Upper lobe of left lung (tissue), 6 donors: ENCODE measurements at regions not wholly inside any gene's neighbourhood (a gene's known extent, or its start where the extent isn't known, plus 50 kb on each side); places are given as distances from the start of the nearest gene placed in this dataset.

Source experiments
- ATAC-seq, 2 donors: fragments of 200-7000 bp; cut with Tn5 transposase; one replicate each; pipeline ENCODE4 v1.9.1; 2022; ENCODE audit warnings: mild to moderate bottlenecking in 2 of 2, moderate library complexity in 2 of 2; ENCODE audit not compliant: low FRiP score in 2 of 2
- DNase-seq, 2 donors: peaks; one replicate each; pipeline ENCODE4 v3.0.0-alpha.2; 2019 to 2020
- H3K27ac ChIP-seq, 4 donors: fragments of 200-600 bp; sonication (generic); one replicate each; pipeline ENCODE4 v1.5.1; 2016 to 2019
- H3K27me3 ChIP-seq, 4 donors: fragments of 200-600 bp; sonication (generic); one replicate each; pipeline ENCODE4 v1.5.1; 2017 to 2019
- H3K36me3 ChIP-seq, 4 donors: fragments of 200-600 bp; sonication (generic); one replicate each; pipeline ENCODE4 v1.5.1; 2016 to 2019
- H3K4me1 ChIP-seq, 4 donors: fragments of 200-600 bp; sonication (generic); one replicate each; pipeline ENCODE4 v1.5.1; 2018 to 2019
- H3K4me3 ChIP-seq, 4 donors: fragments of 200-600 bp; sonication (generic); one replicate each; pipeline ENCODE4 v1.5.1; 2017 to 2019; ENCODE audit warnings: mild to moderate bottlenecking in 2 of 4, moderate library complexity in 1 of 4
- H3K9me3 ChIP-seq, 4 donors: fragments of 200-600 bp; sonication (generic); one replicate each; pipeline ENCODE4 v1.5.1; 2018 to 2019
- EP300 ChIP-seq, 4 donors: sonication (generic); formaldehyde crosslinking; IDR thresholded peaks; one replicate each; pipeline ENCODE4 v1.5.1; 2017; ENCODE audit warnings: antibody characterized with exemption in 4 of 4, control low read depth in 2 of 4
- POLR2A ChIP-seq, 4 donors: fragments of 450-650 bp; IDR thresholded peaks; one replicate each; pipeline ENCODE4 v1.5.1; 2016 to 2017; ENCODE audit warnings: antibody characterized with exemption in 4 of 4, mild to moderate bottlenecking in 2 of 4
- POLR2AphosphoS5 ChIP-seq, 2 donors: sonication (generic); formaldehyde crosslinking; IDR thresholded peaks; one replicate each; pipeline ENCODE4 v1.5.1; 2017; ENCODE audit warnings: antibody characterized with exemption in 2 of 2
- WGBS, 2 donors: methylation state at CpG; one replicate each; pipeline ENCODE4 v1.1.5; 2017 to 2018; 5-methylcytosine and 5-hydroxymethylcytosine counted together
- TF ChIP-seq, protein P1 (sequence below), 6 experiments: fragments of 450-650 bp in 4 of 6; fragments of 200-600 bp in 2 of 6; sonication (generic) in 2 of 6; IDR thresholded peaks; one replicate each; pipeline ENCODE4 v1.5.1; 2016 to 2019; ENCODE audit warnings: antibody characterized with exemption in 6 of 6
- donor health status: DM: no; HTN: no; CAD: no; lungs with moderate emphysema.
- donor health status: DM: no; HTN: yes; CAD: no; lungs with severe emphysema.

DNA sequence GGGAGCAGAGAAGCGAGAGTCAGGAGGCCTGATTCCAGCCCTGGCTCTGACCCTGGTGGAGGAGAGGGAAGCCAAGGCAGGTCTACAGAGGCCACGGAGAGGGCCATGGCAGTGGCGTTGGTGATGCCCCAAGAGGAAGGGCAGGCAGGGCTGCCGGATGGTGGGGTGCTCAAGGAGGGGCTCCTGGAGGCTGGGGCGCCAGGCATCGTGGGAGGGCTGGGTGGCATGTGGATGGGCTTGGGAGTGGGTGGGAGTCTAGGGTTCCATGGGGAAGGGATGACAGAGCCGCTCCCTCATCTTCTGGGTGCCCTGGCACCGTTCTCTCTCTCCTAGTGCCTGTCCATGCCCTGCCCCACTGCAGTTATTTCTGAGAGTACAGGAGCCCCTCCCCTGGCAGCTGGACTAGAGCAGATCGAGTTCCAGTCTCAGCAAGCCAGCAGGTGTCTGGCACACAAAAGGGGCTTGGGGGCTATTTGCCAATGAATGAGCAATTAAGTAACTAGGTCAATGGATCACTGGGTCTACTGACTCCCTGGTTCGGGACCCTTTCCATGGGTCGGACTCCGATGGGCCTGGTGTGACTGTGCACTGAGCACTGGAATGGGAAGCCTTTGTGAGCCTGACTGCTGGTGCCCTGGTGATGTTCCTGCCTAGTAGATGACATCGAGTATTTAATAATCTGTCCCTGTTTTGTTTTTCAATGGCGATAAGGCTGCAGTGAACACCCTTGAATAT, 570.0 kb downstream of the TBC1D22A start:
- Histone ChIP-seq H3K27me3 (no peaks in the 10 kb centered on the region), H3K36me3 (no peaks in the 10 kb centered on the region), H3K4me1 (no peaks in the 10 kb centered on the region), H3K27ac (no peak overlapping the region), H3K9me3 (peaks cover 4 to 11% (median 8%) of the 10 kb centered on the region in 4 donors), H3K4me3 (no peak overlapping the region)
- DNase-seq (peak in 1 of 2 donors; percentile 46), ATAC-seq (no peak)
- TF ChIP-seq EP300 (IDR thresholded peaks at IDR 0.05) (no peak), POLR2A (IDR thresholded peaks at IDR 0.05) (no peak), POLR2AphosphoS5 (IDR thresholded peaks at IDR 0.05) (no peak)
- TF ChIP-seq, protein P1, sequence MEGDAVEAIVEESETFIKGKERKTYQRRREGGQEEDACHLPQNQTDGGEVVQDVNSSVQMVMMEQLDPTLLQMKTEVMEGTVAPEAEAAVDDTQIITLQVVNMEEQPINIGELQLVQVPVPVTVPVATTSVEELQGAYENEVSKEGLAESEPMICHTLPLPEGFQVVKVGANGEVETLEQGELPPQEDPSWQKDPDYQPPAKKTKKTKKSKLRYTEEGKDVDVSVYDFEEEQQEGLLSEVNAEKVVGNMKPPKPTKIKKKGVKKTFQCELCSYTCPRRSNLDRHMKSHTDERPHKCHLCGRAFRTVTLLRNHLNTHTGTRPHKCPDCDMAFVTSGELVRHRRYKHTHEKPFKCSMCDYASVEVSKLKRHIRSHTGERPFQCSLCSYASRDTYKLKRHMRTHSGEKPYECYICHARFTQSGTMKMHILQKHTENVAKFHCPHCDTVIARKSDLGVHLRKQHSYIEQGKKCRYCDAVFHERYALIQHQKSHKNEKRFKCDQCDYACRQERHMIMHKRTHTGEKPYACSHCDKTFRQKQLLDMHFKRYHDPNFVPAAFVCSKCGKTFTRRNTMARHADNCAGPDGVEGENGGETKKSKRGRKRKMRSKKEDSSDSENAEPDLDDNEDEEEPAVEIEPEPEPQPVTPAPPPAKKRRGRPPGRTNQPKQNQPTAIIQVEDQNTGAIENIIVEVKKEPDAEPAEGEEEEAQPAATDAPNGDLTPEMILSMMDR (IDR thresholded peaks at IDR 0.05): no peak
- 90 to 95% methylated on average over 12 to 14 of the region's 14 CpGs for WGBS, 2 donors

- H3K27me3 ChIP-seq: no peaks in the 10 kb centered on the region
- H3K9me3 ChIP-seq: peaks cover 4 to 11% (median 8%) of the 10 kb centered on the region in 4 donors
- ATAC-seq: no peak
- no peak for DNase-seq
- H3K4me1 ChIP-seq: no peaks in the 10 kb centered on the region
- 92 to 93% methylated on average over 8 of the region's 8 CpGs for WGBS, 2 donors
- no peak overlapping the region for H3K27ac ChIP-seq
- TF ChIP-seq POLR2A (IDR thresholded peaks at IDR 0.05) (no peak), EP300 (IDR thresholded peaks at IDR 0.05) (no peak), POLR2AphosphoS5 (IDR thresholded peaks at IDR 0.05) (no peak)
- TF ChIP-seq, protein P1 (IDR thresholded peaks at IDR 0.05): no peak
- H3K4me3 ChIP-seq: no peak overlapping the region
- no peaks in the 10 kb centered on the region for H3K36me3 ChIP-seq
These were observed 569.3 kb downstream of the TBC1D22A start for GRCh38 chr22:47331750-47332149.

- ATAC-seq: no peak
- no peak overlapping the region for H3K4me3 ChIP-seq
- H3K27me3 ChIP-seq: no peaks in the 10 kb centered on the region
- 75 to 77% methylated on average over 14 to 18 of the region's 18 CpGs for WGBS, 2 donors
- no peak for DNase-seq
- peaks cover 4 to 11% (median 8%) of the 10 kb centered on the region in 4 donors for H3K9me3 ChIP-seq
- H3K4me1 ChIP-seq: no peaks in the 10 kb centered on the region
- H3K36me3 ChIP-seq: no peaks in the 10 kb centered on the region
- no peak for TF ChIP-seq POLR2A (IDR thresholded peaks at IDR 0.05)
- TF ChIP-seq, protein P1 (IDR thresholded peaks at IDR 0.05): no peak
- no peak overlapping the region for H3K27ac ChIP-seq
These were observed 567.5 kb downstream of the TBC1D22A start for GRCh38 chr22:47329727-47330650.

DNA sequence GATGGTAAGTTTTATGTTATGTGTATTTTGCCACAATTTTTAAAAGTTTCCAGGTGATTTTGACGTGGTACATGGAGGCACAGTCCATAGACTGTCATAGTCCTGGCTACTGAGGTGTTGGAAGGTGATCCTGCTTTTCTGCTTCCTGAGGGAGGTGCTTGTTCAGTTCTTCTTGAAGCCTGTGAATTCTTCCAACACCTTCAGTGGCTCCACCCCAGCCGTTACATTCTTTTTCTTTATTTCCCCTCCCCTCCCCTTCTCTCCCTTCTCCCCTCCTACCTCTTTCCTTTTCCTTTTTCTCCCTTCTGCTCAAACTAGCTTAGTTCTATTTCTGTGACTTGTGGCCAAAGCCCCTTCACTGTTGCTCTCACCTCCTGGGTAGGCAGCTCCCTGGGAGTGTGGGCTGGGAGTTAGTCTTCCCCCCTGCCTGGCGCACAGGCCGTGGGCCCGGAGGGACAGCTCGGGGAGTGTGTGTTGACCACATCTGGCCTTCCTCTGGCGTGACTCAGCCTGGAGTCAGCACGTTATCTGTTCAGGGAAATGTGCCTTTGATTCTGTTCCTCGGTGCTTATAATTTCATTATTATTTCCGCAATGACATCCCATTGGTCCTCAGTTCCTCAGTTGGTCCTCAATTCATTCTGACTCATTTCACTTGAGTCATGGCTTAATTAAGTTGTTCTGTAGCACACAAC, 566.2 kb downstream of the TBC1D22A start:
- TF ChIP-seq EP300 (IDR thresholded peaks at IDR 0.05) (no peak), POLR2A (IDR thresholded peaks at IDR 0.05) (no peak), POLR2AphosphoS5 (IDR thresholded peaks at IDR 0.05) (no peak)
- TF ChIP-seq, protein P1 (IDR thresholded peaks at IDR 0.05): no peak
- WGBS, 2 donors: 52% methylated on average over 10 of the region's 10 CpGs
- peak in 1 of 2 donors; percentile 68 for DNase-seq

More for the DNA sequence above, 566.2 kb downstream of the TBC1D22A start:
- no peak overlapping the region for H3K4me3 ChIP-seq
- no peaks in the 10 kb centered on the region for H3K27me3 ChIP-seq
- H3K9me3 ChIP-seq: peaks cover 3 to 7% (median 6%) of the 10 kb centered on the region in 4 donors
- H3K27ac ChIP-seq: no peak overlapping the region
- ATAC-seq: peak; percentile 46 to 90
- no peaks in the 10 kb centered on the region for H3K4me1 ChIP-seq
- no peaks in the 10 kb centered on the region for H3K36me3 ChIP-seq
